ENCODE measurements at regions not wholly inside any gene's neighbourhood (a gene's known extent, or its start where the extent isn't known, plus 50 kb on each side); places are given as distances from the start of the nearest gene placed in this dataset.

- H3K4me3 Mint-ChIP-seq = no peak overlapping the region
- Histone ChIP-seq H3K27me3 (ENCODE audit: control insufficient read depth in 2 of 2, insufficient read depth in 2 of 2, low read length in 2 of 2) (no peaks in the 10 kb centered on the region), H2AFZ (ENCODE audit: insufficient read depth, low read depth, low read length, poor library complexity, severe bottlenecking) (no peak overlapping the region), H3K27ac (ENCODE audit: low read depth in 1 of 2, low read length in 2 of 2) (no peak overlapping the region), H3K4me2 (replicated peaks; ENCODE audit: extremely low read depth, low read length, poor library complexity, severe bottlenecking) (no peak overlapping the region), H3K4me1 (ENCODE audit: control insufficient read depth in 1 of 2, insufficient read depth in 2 of 2, low read length in 2 of 2) (no peaks in the 10 kb centered on the region), H3K9ac (ENCODE audit: insufficient read depth, low read length, poor library complexity, severe bottlenecking) (no peak overlapping the region), H3K4me3 (replicated peaks in 1 of 3; ENCODE audit: low read depth in 2 of 3, low read length in 3 of 3) (no peak overlapping the region), H3K9me3 (replicated peaks in 1 of 2; ENCODE audit: control insufficient read depth in 1 of 2, insufficient read depth in 1 of 2, low read length in 2 of 2) (peaks cover 11 to 16% of the 10 kb centered on the region in 2 donors), H3K36me3 (replicated peaks in 1 of 2; ENCODE audit: control insufficient read depth in 1 of 2, insufficient read depth in 2 of 2, low read length in 2 of 2) (no peaks in the 10 kb centered on the region), H4K20me1 (ENCODE audit: insufficient read depth, low read length) (no peaks in the 10 kb centered on the region), H3K79me2 (ENCODE audit: insufficient read depth, low read length) (no peaks in the 10 kb centered on the region)
- H3K4me1 Mint-ChIP-seq = no peaks in the 10 kb centered on the region
- TF ChIP-seq CTCF (IDR thresholded peaks at IDR 0.05) = no peak
- H3K27ac Mint-ChIP-seq = no peak overlapping the region
- 40% methylated on average over 4 of the region's 8 CpGs for WGBS (ENCODE audit: insufficient coverage)
- DNase-seq = no peak
- no peaks in the 10 kb centered on the region for H3K36me3 Mint-ChIP-seq
- intact Hi-C loops (cut with micrococcal nuclease) = no loop called here
- H3K27me3 Mint-ChIP-seq (ENCODE audit: low read depth in 3 of 3) = peaks cover 0 to 5% (median 0%) of the 10 kb centered on the region in 3 donors
- H3K9me3 Mint-ChIP-seq = peaks cover 11 to 26% (median 18%) of the 10 kb centered on the region in 7 donors
Measured at GRCh38 chr12:30296486-30296885, 399.2 kb downstream of the IPO8 start.

GRCh38 chr12:30286345-30286926, 409.2 kb downstream of the IPO8 start:
- Mint-ChIP-seq H3K27me3 (ENCODE audit: low read depth in 3 of 3) (no peaks in the 10 kb centered on the region), H3K9me3 (peaks cover 0 to 4% (median 2%) of the 10 kb centered on the region in 7 donors), H3K27ac (no peak overlapping the region), H3K36me3 (no peaks in the 10 kb centered on the region), H3K4me3 (no peak overlapping the region), H3K4me1 (no peaks in the 10 kb centered on the region)
- Histone ChIP-seq H3K4me2 (replicated peaks; ENCODE audit: extremely low read depth, low read length, poor library complexity, severe bottlenecking) (no peak overlapping the region), H3K9ac (ENCODE audit: insufficient read depth, low read length, poor library complexity, severe bottlenecking) (no peak overlapping the region), H3K79me2 (ENCODE audit: insufficient read depth, low read length) (no peaks in the 10 kb centered on the region), H3K4me1 (ENCODE audit: control insufficient read depth in 1 of 2, insufficient read depth in 2 of 2, low read length in 2 of 2) (no peaks in the 10 kb centered on the region), H3K9me3 (replicated peaks in 1 of 2; ENCODE audit: control insufficient read depth in 1 of 2, insufficient read depth in 1 of 2, low read length in 2 of 2) (no peaks in the 10 kb centered on the region), H3K27ac (ENCODE audit: low read depth in 1 of 2, low read length in 2 of 2) (no peak overlapping the region), H3K27me3 (ENCODE audit: control insufficient read depth in 2 of 2, insufficient read depth in 2 of 2, low read length in 2 of 2) (no peaks in the 10 kb centered on the region), H4K20me1 (ENCODE audit: insufficient read depth, low read length) (no peaks in the 10 kb centered on the region), H3K4me3 (replicated peaks in 1 of 3; ENCODE audit: low read depth in 2 of 3, low read length in 3 of 3) (no peak overlapping the region), H3K36me3 (replicated peaks in 1 of 2; ENCODE audit: control insufficient read depth in 1 of 2, insufficient read depth in 2 of 2, low read length in 2 of 2) (no peaks in the 10 kb centered on the region), H2AFZ (ENCODE audit: insufficient read depth, low read depth, low read length, poor library complexity, severe bottlenecking) (no peak overlapping the region)
- intact Hi-C loops (cut with micrococcal nuclease) = no loop called here
- no peak for TF ChIP-seq CTCF (IDR thresholded peaks at IDR 0.05)
- no CpG with 5 or more reads among the region's 1 CpG for WGBS (ENCODE audit: insufficient coverage)
- DNase-seq = no peak
